ENCODE measurements at regions not wholly inside any gene's neighbourhood (a gene's known extent, or its start where the extent isn't known, plus 50 kb on each side); places are given as distances from the start of the nearest gene placed in this dataset.

DNA sequence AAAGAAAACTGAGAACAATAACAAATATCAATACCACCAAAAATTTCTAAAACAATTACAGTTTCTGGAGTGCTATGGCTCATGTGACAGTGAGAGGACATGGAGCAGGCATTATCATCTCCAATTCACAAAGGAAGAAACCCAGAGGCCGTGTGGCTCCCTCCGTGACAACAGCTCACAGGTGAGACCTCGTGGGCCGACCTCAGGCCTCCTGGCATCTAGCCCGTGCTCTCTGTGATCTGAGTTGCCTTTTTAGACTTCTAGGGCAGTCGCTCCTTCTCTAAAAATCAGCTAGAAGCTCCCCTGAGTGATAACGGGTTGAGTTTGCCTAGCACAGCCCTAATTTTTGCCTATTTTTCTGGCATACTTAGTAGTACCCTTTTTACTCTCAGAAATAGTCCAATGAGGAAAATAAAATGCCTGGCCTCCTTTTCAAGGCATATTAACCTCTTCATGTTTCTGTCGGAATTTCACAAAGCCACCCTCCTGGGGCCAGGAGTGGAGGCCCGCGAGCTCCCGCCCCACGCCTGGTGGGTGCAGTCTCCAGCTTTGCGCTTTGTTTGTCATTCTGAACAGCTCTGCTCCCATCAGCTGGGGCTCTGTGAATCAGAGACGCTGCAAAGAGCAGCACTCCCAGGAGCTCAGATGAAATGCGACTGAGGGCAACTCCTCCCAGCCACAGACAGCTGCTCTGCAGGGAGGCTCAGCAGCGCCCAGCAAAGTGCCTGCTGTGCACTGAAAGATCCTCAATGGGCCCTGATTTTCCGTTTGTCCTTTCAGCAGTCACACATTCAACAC, 292.5 kb downstream of the UQCRFS1 start:
- no peak for DNase-seq

DNA sequence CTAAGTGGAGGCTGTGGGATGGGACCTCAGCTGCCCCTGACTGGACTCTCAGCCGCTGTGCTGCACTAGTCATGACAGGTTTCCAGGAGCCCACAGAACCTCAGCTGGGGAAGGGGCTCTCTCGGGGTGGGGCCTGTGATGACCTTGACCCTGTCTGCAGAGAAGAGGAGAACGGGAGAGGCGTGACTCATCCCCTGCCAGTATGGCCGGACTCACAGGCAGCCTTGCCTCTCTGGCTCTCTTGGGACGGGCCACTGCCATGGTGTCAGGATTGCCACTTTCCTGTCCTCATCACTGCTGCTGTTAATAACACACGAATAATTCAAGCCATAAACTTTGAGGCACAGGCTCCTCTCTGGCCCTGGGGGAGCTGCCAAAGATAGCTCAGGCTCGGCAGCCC, 295.3 kb downstream of the UQCRFS1 start:
- DNase-seq = no peak

DNA sequence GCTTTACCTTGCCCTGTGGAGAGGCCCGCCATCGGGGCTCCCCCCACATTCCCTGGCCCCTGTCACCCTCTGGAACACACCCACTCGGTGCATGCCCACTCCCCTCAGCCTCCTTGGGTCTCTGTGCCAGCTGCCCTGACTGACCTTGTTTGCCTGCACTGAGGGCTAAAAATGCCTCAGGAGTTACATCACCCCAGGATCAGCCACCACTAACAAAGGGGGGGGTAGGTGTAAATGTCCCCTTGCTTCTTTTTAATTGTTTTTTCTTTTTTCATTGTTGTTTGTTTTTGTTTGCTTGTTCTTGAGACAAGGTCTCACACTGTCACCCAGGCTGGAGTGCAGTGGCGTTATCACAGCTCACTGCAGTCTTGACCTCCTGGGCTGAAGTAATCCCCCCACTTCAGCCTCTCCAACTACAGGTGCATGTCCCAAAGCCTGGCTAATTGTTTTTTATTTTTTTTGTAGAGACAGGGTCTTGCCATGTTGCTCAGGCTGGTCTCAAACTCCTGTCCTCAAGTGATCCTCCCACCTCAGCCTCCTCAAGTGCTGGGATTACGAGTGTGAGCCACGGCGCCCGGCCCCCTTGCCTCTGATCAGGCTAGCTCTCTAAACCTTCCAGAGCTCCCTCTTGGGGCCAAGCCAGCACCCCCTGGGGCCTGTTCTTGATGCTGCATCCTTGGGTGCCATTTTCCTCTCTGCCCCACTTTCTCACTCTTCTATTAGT, 297.1 kb downstream of the UQCRFS1 start:
- no peak for DNase-seq

DNA sequence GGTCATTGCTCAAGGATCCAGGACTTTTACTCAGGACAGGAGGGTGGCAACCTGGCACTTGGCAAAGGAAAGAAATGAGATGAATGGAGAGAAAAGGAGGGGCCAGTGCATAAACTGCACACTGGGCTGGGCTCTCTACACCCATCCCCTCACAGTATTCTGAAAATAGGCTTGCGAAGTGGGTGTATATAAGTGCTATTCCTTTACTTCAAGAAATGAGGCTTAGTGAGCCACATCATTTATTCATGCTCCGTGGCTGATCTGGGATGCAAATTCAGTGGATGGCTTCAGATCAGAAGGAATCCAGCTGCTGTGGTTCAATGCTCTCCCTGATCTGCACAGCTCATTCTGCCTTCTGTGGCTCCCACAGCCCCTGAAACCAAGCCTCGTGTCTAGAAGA, 297.7 kb downstream of the UQCRFS1 start:
- no peak for DNase-seq

DNA sequence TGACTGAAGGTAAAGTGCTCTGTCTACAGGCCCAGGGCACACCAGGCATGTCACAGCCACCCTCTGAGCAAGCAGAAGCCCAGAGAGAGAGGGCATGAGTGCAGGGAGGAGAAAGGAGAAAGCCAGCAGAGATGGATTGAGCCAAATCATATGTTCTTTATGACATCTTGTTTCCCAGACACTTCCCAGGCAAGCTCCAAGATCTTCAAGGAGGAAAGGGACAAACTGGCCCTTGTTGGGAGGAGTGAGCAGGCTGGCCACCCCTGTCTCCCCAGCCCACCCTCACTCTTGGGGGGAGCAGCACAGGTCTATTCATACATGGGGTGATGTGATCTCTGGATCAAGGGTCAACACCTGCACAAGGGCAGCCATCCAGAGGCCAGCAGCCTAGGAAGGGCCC, 298.8 kb downstream of the UQCRFS1 start:
- no peak for DNase-seq

DNA sequence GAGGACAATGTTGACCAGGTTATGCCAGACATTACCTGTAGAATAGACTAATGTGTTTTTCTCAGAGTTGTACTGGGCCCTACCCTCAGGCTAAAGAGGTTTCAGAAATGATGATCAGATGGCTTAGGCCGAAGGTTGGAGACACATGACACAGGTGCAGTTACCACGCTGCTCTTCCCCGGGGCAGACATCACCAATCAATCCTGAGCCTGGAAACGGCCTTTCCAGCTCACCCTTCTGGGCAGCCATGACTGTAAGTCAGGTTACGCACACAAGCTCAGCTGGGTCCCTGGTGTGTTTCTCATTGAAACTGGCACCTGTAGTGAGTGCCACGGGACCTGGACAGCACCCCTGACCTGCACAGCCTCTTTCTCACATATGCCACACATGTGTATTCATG, 299.3 kb downstream of the UQCRFS1 start:
- DNase-seq = no peak

DNA sequence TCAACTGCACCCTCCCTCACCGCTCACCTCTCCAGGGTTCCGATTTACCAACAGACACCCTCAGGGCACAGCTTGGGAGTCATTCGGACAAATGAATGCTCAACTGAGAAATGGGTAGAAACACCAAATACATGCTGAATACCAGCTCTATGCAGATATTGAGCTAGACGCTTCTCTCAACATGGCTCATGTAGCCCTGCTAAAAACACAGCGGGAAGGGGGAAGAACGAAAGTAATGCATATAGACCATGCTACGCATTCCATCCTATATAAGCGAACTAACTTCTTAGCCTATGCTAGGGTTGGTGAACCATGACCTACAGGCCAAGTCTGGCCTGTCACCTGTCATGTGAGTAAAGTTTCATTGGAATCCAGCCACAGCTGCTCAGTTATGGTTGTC, 304.0 kb downstream of the UQCRFS1 start:
- DNase-seq = no peak

DNA sequence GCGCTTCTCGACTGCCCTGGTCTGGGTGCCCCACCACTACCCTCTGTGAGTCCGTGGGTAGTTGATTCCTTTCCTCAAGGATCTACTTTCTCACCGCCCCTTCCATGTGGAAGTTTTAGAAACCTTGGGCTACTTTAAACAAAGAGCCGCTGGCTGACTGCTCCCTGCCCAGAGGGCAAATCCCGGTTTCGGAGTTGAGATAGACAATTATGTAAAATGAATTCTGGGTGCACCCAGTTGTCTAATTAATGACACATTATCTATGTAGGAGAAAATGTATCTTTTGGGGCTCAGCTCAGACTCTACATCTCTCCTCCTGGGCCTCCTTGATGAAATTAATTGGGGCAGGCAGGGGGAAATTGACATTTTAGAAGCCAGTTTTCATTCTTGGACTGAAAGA, 305.4 kb downstream of the UQCRFS1 start:
- no peak for DNase-seq

DNA sequence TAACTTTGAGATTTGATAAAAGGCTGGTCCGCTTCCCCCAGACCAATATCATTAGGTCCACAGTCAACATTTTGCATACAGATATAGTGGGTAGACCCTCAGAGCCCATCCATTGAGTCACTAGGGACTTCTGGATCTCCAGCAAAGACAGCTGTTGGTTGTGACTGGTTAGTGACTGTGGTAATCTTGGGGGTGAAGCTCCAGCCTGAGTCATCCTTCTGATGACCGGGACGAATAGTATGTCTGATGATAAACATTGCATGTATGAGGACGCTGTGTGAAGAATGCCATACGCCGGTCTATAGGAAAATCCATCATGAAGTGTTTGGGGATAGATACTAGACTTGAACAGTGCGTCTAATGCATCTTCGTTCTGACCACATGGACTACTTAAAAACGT, 307.0 kb downstream of the UQCRFS1 start:
- DNase-seq = no peak

DNA sequence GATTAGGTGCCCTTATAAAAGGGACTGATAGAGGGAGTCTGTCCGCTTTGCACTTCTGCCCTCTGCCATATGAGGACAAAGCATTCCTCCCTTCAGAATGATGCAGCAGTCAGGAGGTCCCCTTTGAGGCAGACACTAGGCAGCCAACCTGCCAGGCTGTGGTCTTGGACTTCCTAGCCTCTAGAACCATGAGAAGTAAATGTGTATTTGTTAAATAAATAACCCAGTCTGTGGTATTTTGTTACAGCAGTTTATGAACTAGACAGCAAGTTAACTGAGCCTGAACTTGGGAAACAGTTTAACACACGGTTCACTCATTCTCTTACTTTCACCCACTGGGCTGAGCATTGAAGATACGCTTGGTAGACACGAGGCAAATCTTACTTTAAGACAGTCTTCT, 313.2 kb downstream of the UQCRFS1 start:
- no peak for DNase-seq

DNA sequence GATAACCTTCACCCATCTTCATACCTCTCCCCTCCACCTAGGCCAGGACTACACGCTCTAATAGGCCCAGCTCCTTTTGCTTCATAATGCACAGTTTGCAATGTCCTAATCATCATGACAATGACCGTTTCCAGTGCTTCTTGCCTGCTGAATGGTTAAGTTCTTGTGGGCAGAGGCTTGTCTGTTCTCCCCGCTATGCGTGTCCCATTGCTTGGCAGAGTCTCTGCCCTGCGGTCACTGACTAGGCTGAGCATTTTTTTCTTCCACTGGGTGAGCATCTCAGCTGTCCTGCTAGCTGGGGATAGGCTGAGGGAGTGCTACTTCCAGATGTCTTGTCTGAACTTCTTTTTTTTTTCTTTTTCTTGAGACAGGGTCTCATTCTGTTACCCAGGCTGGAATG, 314.7 kb downstream of the UQCRFS1 start:
- no peak for DNase-seq

DNA sequence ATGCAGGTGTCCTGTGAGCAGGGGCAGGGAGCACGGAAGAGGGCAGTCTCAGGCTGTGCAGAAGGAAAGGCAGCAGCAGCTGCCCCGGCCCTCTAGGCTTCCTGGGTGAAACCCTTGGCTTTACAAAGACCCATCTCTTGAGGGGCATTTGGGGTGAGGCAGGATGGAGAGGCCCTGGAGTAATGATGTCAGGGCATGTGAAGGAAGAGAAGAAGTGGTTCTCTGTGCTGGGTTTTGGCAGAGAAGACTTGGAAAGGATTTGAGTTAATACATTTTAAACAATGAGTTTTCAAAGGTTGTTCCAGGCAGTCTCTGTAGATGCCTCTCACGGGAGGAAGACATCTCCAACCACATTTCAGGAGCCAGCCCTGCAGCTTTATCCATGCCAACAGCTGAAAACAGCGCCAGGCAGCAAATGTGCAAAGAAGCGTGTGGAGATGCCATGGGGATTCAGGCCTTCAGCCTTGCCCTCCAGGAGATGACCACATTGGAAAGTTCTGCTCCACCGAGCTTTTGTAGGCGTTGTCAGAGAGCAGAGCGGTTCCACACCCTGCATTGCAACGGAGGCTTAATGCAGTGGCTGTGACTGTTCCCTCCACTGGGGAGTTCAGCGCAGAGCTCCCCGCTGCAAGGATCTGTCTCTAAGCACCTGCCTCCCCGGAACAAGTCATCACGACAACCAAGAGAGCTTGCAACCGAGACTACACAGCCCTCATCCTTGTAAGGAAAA, 322.8 kb downstream of the UQCRFS1 start:
- no peak for DNase-seq

DNA sequence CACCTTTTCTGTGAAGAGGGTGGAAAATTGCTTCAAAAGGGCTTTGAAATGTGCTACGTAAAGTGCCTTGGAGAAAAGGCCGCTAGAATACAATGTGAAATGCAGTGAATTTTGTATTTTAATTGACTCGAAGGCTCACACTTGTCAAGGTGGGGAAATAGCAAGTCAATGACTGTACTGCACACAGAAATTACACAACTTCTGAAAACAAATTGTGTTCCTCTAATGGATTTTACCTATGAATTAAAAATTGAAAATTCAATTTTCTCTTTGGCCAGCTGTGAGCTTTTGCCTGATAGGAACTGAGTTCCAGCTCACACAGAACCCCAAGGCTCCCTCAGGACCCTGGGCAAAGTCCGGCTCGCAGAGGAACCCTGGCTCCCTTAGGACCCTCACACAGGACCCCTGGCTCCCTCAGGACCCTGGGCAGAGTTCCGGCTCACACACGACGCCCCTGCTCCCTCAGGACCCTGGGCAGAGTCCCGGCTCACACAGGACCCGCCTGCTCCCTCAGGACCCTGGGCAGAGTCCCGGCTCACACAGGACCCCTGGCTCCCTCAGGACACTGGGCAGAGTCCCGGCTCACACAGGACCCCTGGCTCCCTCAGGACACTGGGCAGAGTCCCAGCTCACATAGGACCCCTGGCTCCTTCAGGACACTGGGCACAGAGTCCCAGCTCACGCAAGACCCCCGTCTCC, 324.9 kb downstream of the UQCRFS1 start:
- DNase-seq = no peak

DNA sequence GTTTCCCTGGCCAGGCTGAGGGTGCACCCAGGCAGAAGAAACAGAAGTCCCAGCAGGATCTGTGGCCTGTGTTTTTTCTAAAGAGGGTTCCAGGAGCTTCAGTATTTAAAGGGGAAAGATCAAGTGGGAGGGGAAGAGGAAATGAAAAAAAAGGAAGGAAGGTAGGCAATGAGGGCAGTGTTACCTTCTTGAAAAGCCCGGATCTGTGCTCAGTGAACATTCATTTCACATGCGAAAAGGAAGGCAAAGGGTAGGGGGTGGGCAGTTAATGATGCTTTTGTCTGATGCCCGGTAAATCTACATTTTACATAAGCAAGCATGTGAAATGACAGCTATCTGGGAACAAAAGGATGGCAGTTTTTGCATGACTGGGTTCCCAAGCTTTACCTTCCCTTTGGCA, 326.2 kb downstream of the UQCRFS1 start:
- no peak for DNase-seq

DNA sequence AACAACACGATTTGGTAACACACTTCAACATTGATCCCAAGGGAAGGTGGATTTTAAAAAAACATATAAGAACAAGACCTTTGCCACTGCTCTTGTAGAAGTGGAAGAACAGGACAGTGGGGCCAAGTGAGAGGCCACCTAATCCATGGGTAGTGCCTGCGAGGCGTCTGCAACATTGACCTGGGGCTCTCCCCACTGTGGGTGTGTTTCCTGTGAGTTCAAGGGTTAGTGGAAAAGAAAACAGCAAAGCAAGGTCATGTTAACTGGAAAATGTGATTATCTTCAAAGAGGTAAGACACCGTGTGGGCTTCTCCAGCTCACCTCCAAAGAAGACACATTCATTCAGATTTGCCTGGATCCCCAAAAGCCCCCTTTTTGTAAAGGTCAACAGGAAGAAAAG, 327.0 kb downstream of the UQCRFS1 start:
- DNase-seq = no peak

DNA sequence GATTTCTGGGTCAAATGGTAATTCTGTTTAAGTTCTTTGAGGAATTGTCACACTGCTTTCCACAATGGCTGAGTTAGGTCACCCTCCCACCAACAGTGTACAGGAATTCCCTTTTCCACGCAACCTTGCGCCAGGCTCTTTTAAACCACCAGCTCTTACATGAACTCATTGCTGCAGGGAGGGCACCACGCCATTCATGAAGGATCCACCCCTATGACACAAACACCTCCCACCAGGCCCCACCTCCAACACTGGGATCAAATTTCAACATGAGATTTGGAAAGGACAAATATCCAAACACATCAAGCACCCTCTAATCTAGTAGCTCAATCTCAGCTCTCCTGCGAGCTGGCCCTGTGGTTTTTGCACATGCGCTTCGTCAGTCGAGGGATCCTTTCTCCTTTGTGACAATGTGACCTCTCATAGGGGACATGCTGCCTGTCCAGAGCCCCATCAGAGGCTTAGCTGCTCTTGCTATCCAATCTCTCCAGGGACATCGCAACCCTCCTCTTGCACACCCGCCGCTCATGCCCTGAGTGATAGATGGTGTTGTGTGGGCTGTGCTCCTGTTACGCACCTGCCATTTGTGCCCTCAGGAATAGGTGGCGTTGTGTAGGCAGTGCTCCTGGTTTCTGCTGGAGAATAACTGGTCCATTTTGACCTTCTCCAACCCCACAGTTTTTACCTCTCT, 328.0 kb downstream of the UQCRFS1 start:
- no peak for DNase-seq

DNA sequence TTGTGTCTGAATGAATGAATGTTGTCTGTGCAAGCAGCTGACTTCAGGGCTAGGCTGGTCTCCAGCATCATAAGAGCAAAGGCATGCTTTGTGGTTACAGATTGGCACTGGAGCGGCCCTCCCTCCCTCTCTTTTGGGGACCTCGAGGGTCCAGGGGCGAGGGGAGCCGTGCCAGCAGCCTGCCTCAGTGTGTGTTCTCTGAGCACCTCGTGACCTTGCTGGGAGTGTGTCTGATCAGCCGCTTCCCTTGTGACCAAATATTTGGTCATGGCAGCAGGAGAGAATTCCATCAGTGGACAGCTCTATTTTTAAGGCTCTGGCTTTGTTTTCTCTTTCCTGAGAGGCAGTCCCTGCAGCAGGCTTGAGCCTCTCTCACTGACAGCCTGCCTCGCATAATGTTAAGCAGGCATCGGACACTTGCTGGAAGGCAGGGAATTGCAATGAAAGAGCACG, 329.7 kb downstream of the UQCRFS1 start:
- no peak for DNase-seq

DNA sequence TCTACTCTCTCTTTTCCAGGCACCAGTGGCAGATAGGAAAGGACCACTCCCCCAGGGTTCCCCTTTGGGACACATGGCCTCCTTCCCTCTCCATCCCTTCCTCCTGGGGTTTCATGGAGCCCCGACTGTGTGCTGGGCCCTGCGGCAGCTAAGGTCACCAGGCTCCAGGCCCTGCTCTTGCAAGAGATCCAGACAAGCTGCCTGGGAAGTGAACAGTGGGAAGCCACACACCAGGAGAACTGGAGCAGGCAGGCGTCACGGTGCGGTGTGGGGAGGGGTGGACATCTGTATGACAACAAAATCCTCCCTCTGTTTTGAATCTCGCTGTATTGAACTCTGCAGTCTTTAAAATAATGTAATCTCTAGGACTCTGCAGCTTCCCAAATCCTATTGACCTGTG, 330.1 kb downstream of the UQCRFS1 start:
- no peak for DNase-seq

DNA sequence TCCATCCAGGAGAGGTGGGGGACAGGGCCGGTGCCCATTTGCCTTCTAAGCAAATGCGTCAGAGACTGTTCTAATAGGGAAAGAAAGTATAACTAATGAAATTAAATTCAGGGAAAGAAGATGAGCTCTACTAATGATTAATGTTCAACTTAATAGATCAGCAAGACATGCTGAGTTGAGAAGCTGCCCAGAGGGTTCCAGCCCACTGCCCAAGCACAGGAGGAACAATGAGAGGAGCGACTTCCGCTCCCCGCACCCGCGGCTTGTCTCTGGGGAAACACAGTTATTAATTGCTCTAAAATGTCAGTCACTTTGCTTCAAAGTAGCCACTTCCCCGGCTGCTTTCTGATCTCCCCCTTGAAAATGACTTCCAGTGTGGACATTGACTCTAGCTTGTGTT, 331.3 kb downstream of the UQCRFS1 start:
- DNase-seq = no peak

DNA sequence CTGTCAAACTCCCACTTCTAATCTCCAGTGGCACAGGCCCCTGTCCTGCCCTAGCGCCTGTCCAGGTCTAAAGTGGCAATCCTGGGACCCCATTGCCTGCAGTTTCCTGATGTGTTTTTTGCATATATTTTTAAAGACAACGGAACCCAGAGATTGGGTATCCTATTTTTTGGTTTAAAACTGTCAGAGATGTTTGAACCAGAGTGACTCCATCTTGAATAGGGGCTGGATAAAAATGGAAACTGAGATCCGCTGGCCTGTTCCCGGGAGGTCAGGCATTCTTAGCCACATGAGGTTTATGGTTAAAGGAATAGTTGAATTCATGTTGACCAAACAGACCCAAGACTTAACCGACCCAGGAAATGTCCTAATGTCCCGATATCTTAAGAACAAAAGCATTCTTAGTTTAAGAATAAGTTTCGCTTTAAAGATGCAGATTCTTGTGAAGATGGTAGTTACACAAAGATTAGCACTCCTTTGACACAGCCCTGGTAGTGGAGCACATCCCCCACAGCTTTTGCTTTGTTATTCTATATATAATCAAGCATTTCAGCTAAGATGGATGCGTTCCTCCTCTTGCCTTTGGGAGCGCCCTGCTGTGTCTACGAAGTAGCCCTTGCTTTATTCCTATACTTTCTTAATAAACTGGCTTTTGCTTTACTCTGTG, 332.1 kb downstream of the UQCRFS1 start:
- DNase-seq = no peak

DNA sequence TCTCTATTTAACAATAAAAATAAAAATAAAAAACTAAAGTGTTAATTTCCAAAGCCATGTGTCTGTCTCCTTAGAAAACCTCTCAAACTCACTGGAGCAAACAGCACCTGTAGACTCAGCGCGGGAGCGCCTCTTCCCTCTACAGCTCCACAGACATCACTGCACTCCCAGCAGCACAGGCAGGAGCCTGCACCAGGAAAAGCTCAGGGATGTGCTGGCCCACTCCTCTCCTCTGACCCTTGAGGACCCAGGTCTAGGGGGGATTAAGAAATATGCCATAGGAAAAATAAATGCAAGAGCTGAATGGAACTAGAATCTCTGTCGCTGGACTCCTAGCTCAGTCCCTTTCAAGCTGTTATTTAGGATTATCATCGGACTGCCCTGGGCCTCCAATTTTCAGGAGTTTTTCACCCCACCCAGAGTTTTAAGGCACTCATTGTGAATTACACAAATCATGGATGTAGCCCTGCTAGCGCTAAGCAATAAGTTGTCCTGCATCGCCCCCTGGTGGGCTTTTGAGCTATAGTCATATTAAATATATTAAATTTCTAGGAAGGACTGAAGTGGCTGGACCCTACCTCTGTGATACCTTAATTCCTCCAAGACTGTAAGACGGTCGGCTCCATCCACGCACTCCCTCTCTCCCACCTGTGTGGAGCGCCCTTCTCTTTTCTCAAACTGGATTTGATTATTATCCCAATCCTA, 333.9 kb downstream of the UQCRFS1 start:
- no peak for DNase-seq
